ENCODE measurements at regions not wholly inside any gene's neighbourhood (a gene's known extent, or its start where the extent isn't known, plus 50 kb on each side); places are given as distances from the start of the nearest gene placed in this dataset.

DNA sequence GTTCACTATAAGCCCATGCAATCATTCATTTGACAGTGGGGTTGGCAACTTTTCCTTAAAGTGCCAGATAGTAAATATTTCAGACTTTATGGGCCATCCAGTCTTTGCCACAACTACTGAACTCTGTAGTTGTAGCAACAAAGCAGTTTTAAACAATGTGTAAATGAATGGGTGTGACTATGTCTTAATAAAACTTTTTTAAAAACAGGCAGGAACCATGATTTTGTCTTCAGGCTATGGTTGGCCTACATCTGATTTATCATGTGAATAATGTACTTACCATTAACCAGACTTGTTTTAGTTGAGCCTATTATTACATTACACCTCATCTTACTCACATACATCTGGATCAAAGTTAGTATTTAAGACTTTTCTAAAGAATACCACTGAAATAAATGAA, 361.6 kb downstream of the GABRG2 start:
- no peak overlapping the region for H4K8ac ChIP-seq (ENCODE audit: low read length)
- DNase-seq, result no peak
- no peak overlapping the region for H3K18ac ChIP-seq (ENCODE audit: low read depth in 1 of 2, low read length in 2 of 2)
- H3K27ac ChIP-seq (ENCODE audit: low read length, poor library complexity, severe bottlenecking), result no peak overlapping the region
- no peak overlapping the region for H2BK15ac ChIP-seq (ENCODE audit: low read depth, poor library complexity, severe bottlenecking)
- H4K91ac ChIP-seq (ENCODE audit: low read length), result no peak overlapping the region
- no peak overlapping the region for H3K4me3 ChIP-seq (ENCODE audit: insufficient read depth in 1 of 2, low read depth in 1 of 2, low read length in 2 of 2)
- no peak overlapping the region for H3K4me2 ChIP-seq (ENCODE audit: low read length, poor library complexity, severe bottlenecking)
- no peak overlapping the region for H3K9ac ChIP-seq (ENCODE audit: low read length)
- H2BK5ac ChIP-seq (ENCODE audit: low read depth, low read length, poor library complexity, severe bottlenecking), result no peak overlapping the region
- no peak overlapping the region for H3K23ac ChIP-seq (ENCODE audit: low read length in 2 of 2)
- no peaks in the 10 kb centered on the region for H3K9me3 ChIP-seq (ENCODE audit: control insufficient read depth, low read length)
- H3K4ac ChIP-seq (ENCODE audit: low read depth in 1 of 2, low read length in 2 of 2), result no peak overlapping the region
- no peaks in the 10 kb centered on the region for H3K27me3 ChIP-seq (ENCODE audit: control insufficient read depth in 1 of 2, insufficient read depth in 1 of 2, low read length in 2 of 2)
- no peaks in the 10 kb centered on the region for H3K4me1 ChIP-seq (ENCODE audit: control insufficient read depth, insufficient read depth, low read depth, low read length)
- no peaks in the 10 kb centered on the region for H3K79me1 ChIP-seq (replicated peaks; ENCODE audit: low read length, poor library complexity, severe bottlenecking)
- H3K36me3 ChIP-seq (ENCODE audit: control insufficient read depth in 1 of 2, insufficient read depth in 2 of 2, low read depth in 1 of 2, low read length in 2 of 2), result no peaks in the 10 kb centered on the region
- H2BK120ac ChIP-seq (ENCODE audit: low read depth, low read length), result no peak overlapping the region
- H3K14ac ChIP-seq (ENCODE audit: low read length in 2 of 2), result no peak overlapping the region
- no peak overlapping the region for H2AFZ ChIP-seq (ENCODE audit: low read depth, low read length)
- H2AK5ac ChIP-seq (ENCODE audit: low read length, severe bottlenecking), result no peak overlapping the region
- H2BK12ac ChIP-seq (ENCODE audit: low read length in 2 of 2), result no peak overlapping the region

DNA sequence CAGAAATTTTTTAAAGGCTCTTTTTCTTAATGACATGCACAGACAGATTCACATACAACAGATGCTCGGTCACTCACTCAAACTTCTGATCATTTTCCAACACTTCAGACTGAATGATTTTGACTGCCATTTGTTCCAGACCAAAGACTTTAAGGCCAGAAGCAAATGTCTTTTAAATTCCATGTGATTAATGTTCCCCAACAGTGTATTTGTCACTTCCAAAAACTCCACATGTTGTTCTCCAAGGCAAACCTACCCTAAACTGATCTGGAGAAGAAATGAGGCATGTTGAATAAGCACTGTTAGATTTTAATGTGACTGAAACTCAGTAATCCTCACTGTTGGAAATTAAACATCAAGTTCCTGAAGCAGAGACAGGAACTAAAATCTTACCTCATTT, 366.7 kb downstream of the GABRG2 start:
- Histone ChIP-seq H3K9ac (ENCODE audit: low read length) (no peak overlapping the region), H4K8ac (ENCODE audit: low read length) (no peak overlapping the region), H3K36me3 (ENCODE audit: control insufficient read depth in 1 of 2, insufficient read depth in 2 of 2, low read depth in 1 of 2, low read length in 2 of 2) (no peaks in the 10 kb centered on the region), H3K4me3 (ENCODE audit: insufficient read depth in 1 of 2, low read depth in 1 of 2, low read length in 2 of 2) (no peak overlapping the region), H3K79me1 (replicated peaks; ENCODE audit: low read length, poor library complexity, severe bottlenecking) (no peaks in the 10 kb centered on the region), H3K4me1 (ENCODE audit: control insufficient read depth, insufficient read depth, low read depth, low read length) (no peaks in the 10 kb centered on the region), H2AK5ac (ENCODE audit: low read length, severe bottlenecking) (no peak overlapping the region), H4K91ac (ENCODE audit: low read length) (no peak overlapping the region), H3K9me3 (ENCODE audit: control insufficient read depth, low read length) (peaks cover 2% of the 10 kb centered on the region), H3K4ac (ENCODE audit: low read depth in 1 of 2, low read length in 2 of 2) (no peak overlapping the region), H3K27ac (ENCODE audit: low read length, poor library complexity, severe bottlenecking) (no peak overlapping the region), H2BK15ac (ENCODE audit: low read depth, poor library complexity, severe bottlenecking) (no peak overlapping the region), H3K27me3 (ENCODE audit: control insufficient read depth in 1 of 2, insufficient read depth in 1 of 2, low read length in 2 of 2) (no peaks in the 10 kb centered on the region), H2AFZ (ENCODE audit: low read depth, low read length) (no peak overlapping the region), H2BK12ac (ENCODE audit: low read length in 2 of 2) (no peak overlapping the region), H2BK120ac (ENCODE audit: low read depth, low read length) (no peak overlapping the region), H2BK5ac (ENCODE audit: low read depth, low read length, poor library complexity, severe bottlenecking) (no peak overlapping the region), H3K4me2 (ENCODE audit: low read length, poor library complexity, severe bottlenecking) (no peak overlapping the region), H3K18ac (ENCODE audit: low read depth in 1 of 2, low read length in 2 of 2) (no peak overlapping the region), H3K14ac (ENCODE audit: low read length in 2 of 2) (no peak overlapping the region), H3K23ac (ENCODE audit: low read length in 2 of 2) (no peak overlapping the region)
- WGBS, result 54% methylated on average over 1 of the region's 1 CpG
- DNase-seq, result no peak

DNA sequence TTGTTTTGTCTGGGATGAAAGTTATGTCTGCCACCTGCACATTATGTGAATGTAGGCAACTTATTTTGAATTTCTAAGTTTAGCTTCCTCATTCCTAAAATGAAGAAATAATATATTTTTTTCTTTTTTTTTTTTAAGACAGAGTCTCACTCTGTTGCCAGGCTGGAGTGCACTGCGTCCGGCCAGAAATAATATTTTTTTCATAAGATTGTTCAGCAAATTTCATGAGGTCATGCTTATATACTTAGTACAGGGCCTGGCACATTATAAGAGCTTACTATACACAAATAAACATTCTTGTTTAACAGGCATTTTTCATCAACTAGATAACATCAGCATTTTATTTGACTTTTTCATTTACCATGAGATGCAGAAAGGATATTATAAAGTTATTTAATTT, 368.5 kb downstream of the GABRG2 start:
- no peak overlapping the region for H2AK5ac ChIP-seq (ENCODE audit: low read length, severe bottlenecking)
- no peak overlapping the region for H3K4me2 ChIP-seq (ENCODE audit: low read length, poor library complexity, severe bottlenecking)
- H3K27ac ChIP-seq (ENCODE audit: low read length, poor library complexity, severe bottlenecking), result no peak overlapping the region
- no peak overlapping the region for H2AFZ ChIP-seq (ENCODE audit: low read depth, low read length)
- no peak overlapping the region for H3K9ac ChIP-seq (ENCODE audit: low read length)
- H2BK15ac ChIP-seq (ENCODE audit: low read depth, poor library complexity, severe bottlenecking), result no peak overlapping the region
- no peaks in the 10 kb centered on the region for H3K27me3 ChIP-seq (ENCODE audit: control insufficient read depth in 1 of 2, insufficient read depth in 1 of 2, low read length in 2 of 2)
- no CpG with 5 or more reads among the region's 2 CpGs for WGBS
- no peak overlapping the region for H3K18ac ChIP-seq (ENCODE audit: low read depth in 1 of 2, low read length in 2 of 2)
- H3K36me3 ChIP-seq (ENCODE audit: control insufficient read depth in 1 of 2, insufficient read depth in 2 of 2, low read depth in 1 of 2, low read length in 2 of 2), result no peaks in the 10 kb centered on the region
- H3K14ac ChIP-seq (ENCODE audit: low read length in 2 of 2), result no peak overlapping the region
- no peaks in the 10 kb centered on the region for H3K4me1 ChIP-seq (ENCODE audit: control insufficient read depth, insufficient read depth, low read depth, low read length)
- H4K8ac ChIP-seq (ENCODE audit: low read length), result no peak overlapping the region
- H4K91ac ChIP-seq (ENCODE audit: low read length), result no peak overlapping the region
- no peak overlapping the region for H2BK5ac ChIP-seq (ENCODE audit: low read depth, low read length, poor library complexity, severe bottlenecking)
- H3K23ac ChIP-seq (ENCODE audit: low read length in 2 of 2), result no peak overlapping the region
- DNase-seq, result no peak
- H2BK120ac ChIP-seq (ENCODE audit: low read depth, low read length), result no peak overlapping the region
- H2BK12ac ChIP-seq (ENCODE audit: low read length in 2 of 2), result no peak overlapping the region
- no peaks in the 10 kb centered on the region for H3K79me1 ChIP-seq (replicated peaks; ENCODE audit: low read length, poor library complexity, severe bottlenecking)
- no peak overlapping the region for H3K4me3 ChIP-seq (ENCODE audit: insufficient read depth in 1 of 2, low read depth in 1 of 2, low read length in 2 of 2)
- H3K9me3 ChIP-seq (ENCODE audit: control insufficient read depth, low read length), result peaks cover 2% of the 10 kb centered on the region
- no peak overlapping the region for H3K4ac ChIP-seq (ENCODE audit: low read depth in 1 of 2, low read length in 2 of 2)

DNA sequence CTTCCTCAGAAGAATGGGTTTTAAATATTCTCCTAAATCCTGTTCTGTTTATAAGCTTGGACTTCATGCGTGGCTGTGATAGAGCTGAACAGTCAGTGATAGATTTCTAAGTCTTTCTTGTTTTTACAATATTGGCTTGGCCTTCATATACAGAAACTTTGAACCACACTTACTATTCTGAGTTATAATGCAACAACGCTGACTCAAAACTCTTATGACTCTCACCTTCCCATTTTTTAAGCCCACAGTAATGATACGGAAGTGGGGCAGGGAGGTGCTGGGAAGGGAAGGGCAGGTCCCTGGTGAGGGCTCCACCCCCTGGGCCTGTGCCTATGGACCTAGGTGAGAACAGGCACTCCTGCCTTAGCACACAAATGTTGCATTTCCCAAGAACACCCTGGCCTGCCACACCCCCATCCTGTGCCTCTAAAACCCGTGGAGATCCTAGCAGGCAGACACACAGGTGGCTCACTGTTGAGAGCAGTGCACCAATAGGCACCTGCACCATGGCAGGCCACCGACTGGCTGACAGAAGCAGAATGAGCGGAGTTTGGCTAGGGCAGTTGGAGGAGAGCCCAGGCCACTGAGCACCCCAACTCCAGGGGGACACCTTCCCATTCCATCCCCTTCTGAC, 376.7 kb downstream of the GABRG2 start:
- H4K91ac ChIP-seq (ENCODE audit: low read length), result no peak overlapping the region

More for the DNA sequence above, 376.7 kb downstream of the GABRG2 start:
- Histone ChIP-seq H3K9me3 (ENCODE audit: control insufficient read depth, low read length) (peaks cover 6% of the 10 kb centered on the region), H3K4me1 (ENCODE audit: control insufficient read depth, insufficient read depth, low read depth, low read length) (peaks cover 3% of the 10 kb centered on the region), H3K18ac (ENCODE audit: low read depth in 1 of 2, low read length in 2 of 2) (no peak overlapping the region), H2AFZ (ENCODE audit: low read depth, low read length) (no peak overlapping the region), H2BK120ac (ENCODE audit: low read depth, low read length) (no peak overlapping the region), H2BK5ac (ENCODE audit: low read depth, low read length, poor library complexity, severe bottlenecking) (no peak overlapping the region), H3K4ac (ENCODE audit: low read depth in 1 of 2, low read length in 2 of 2) (no peak overlapping the region), H2BK15ac (ENCODE audit: low read depth, poor library complexity, severe bottlenecking) (no peak overlapping the region), H2AK5ac (ENCODE audit: low read length, severe bottlenecking) (no peak overlapping the region), H3K36me3 (ENCODE audit: control insufficient read depth in 1 of 2, insufficient read depth in 2 of 2, low read depth in 1 of 2, low read length in 2 of 2) (no peaks in the 10 kb centered on the region), H3K4me2 (ENCODE audit: low read length, poor library complexity, severe bottlenecking) (no peak overlapping the region), H3K9ac (ENCODE audit: low read length) (no peak overlapping the region), H3K23ac (ENCODE audit: low read length in 2 of 2) (no peak overlapping the region), H3K4me3 (ENCODE audit: insufficient read depth in 1 of 2, low read depth in 1 of 2, low read length in 2 of 2) (no peak overlapping the region), H2BK12ac (ENCODE audit: low read length in 2 of 2) (no peak overlapping the region), H3K79me1 (replicated peaks; ENCODE audit: low read length, poor library complexity, severe bottlenecking) (no peaks in the 10 kb centered on the region), H3K27me3 (ENCODE audit: control insufficient read depth in 1 of 2, insufficient read depth in 1 of 2, low read length in 2 of 2) (no peaks in the 10 kb centered on the region), H3K14ac (ENCODE audit: low read length in 2 of 2) (no peak overlapping the region), H4K8ac (ENCODE audit: low read length) (no peak overlapping the region), H3K27ac (ENCODE audit: low read length, poor library complexity, severe bottlenecking) (no peak overlapping the region)
- no peak for DNase-seq
- WGBS, result 69% methylated on average over 5 of the region's 6 CpGs
